ENCODE measurements at regions not wholly inside any gene's neighbourhood (a gene's known extent, or its start where the extent isn't known, plus 50 kb on each side); places are given as distances from the start of the nearest gene placed in this dataset.

- H3K36me3 ChIP-seq (ENCODE audit: insufficient read depth in 1 of 2, low read depth in 1 of 2): no peaks in the 10 kb centered on the region
- DNase-seq: no peak
- no peaks in the 10 kb centered on the region for H3K27me3 ChIP-seq (ENCODE audit: insufficient read depth in 3 of 3, low read length in 2 of 3)
- no peaks in the 10 kb centered on the region for H3K4me1 ChIP-seq
- no peak for ATAC-seq
- H3K9me3 ChIP-seq: no peaks in the 10 kb centered on the region
- H3K4me3 ChIP-seq: no peak overlapping the region
- 93 to 100% (median 94%) methylated on average over 1 of the region's 1 CpG for WGBS, 3 donors
- intact Hi-C loops (cut with DNase I): no loop called here
- no peak for TF ChIP-seq CTCF (IDR thresholded peaks at IDR 0.05)
- H3K27ac ChIP-seq: no peak overlapping the region
These were observed 504.6 kb upstream of the ZNF462 start for GRCh38 chr9:106358331-106358730.

DNA sequence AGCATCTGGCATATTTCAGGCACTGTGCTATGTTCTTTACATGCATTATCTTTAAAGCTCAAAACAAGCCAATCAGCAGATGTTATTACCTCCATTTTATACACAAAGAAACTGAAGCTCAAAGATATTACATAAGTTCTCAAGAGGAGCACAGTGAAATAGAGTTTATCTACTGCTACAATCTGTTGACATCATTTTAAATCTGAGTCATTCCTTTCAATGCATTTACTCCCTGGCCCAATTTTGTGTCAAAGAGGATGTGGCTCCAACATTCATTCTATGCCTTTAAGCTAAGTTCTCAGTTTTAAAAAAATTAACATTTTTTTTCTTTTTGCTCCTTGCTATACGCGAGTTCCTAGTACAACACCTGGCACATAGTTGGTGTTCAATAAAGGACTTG is 486.3 kb upstream of the ZNF462 start:
- Histone ChIP-seq H3K9me3 (no peaks in the 10 kb centered on the region), H3K36me3 (ENCODE audit: insufficient read depth in 1 of 2, low read depth in 1 of 2) (no peaks in the 10 kb centered on the region), H3K4me3 (no peak overlapping the region), H3K27ac (no peak overlapping the region), H3K27me3 (ENCODE audit: insufficient read depth in 3 of 3, low read length in 2 of 3) (no peaks in the 10 kb centered on the region), H3K4me1 (no peaks in the 10 kb centered on the region)
- intact Hi-C loops (cut with DNase I): no loop called here
- ATAC-seq: no peak
- 90 to 95% (median 92%) methylated on average over 2 of the region's 2 CpGs for WGBS, 3 donors
- no peak for TF ChIP-seq CTCF (IDR thresholded peaks at IDR 0.05)
- no peak for DNase-seq

DNA sequence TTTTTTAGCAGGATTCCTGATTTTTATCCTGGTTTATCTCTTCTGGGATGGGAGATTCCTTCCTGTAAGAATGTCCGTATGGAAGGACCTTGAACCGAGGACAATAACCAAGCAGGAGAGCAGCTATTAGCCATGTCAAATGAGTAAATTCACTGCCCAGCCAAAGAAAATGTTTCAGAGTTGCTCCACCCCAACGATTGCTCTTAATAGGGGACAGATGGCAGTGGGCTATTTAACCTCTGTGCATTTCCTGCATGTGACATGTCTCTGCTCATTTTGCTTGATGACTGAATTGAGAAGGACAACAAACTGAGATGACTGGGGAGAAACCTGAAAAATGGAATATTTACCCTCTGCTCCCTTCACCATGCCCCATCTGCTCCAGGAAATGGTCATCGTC is 479.9 kb upstream of the ZNF462 start:
- no peaks in the 10 kb centered on the region for H3K4me1 ChIP-seq
- no peak for ATAC-seq
- no peak overlapping the region for H3K4me3 ChIP-seq
- no peak for TF ChIP-seq CTCF (IDR thresholded peaks at IDR 0.05)
- H3K9me3 ChIP-seq: no peaks in the 10 kb centered on the region
- intact Hi-C loops (cut with DNase I): no loop called here
- H3K36me3 ChIP-seq (ENCODE audit: insufficient read depth in 1 of 2, low read depth in 1 of 2): no peaks in the 10 kb centered on the region
- no peak overlapping the region for H3K27ac ChIP-seq
- no peak for DNase-seq
- WGBS, 3 donors: 60 to 68% (median 63%) methylated on average over 4 of the region's 4 CpGs
- no peaks in the 10 kb centered on the region for H3K27me3 ChIP-seq (ENCODE audit: insufficient read depth in 3 of 3, low read length in 2 of 3)

DNA sequence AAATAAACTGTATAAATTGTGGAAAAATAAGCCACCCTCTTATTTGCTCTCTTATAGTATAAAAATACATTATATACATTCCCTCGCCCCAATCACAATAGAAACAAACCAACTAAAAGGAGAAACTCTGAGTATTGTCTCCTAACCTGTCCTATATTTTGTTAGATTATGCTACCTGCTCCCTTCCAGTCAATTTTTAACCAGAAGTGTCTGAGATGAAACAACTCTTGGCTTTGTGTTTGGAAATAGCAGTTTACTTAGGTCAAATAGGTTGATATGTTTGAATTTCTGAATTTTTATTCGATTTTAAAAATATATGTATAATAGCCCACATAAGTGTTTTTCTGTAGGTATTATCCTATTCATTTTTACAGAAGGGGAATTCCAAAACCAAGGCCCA is 475.0 kb upstream of the ZNF462 start:
- H3K27me3 ChIP-seq (ENCODE audit: insufficient read depth in 3 of 3, low read length in 2 of 3): no peaks in the 10 kb centered on the region
- no peaks in the 10 kb centered on the region for H3K9me3 ChIP-seq
- DNase-seq (no peak), ATAC-seq (no peak)
- H3K4me3 ChIP-seq: no peak overlapping the region
- no peak for TF ChIP-seq CTCF (IDR thresholded peaks at IDR 0.05)
- no peaks in the 10 kb centered on the region for H3K4me1 ChIP-seq
- H3K27ac ChIP-seq: no peak overlapping the region
- intact Hi-C loops (cut with DNase I): no loop called here
- no peaks in the 10 kb centered on the region for H3K36me3 ChIP-seq (ENCODE audit: insufficient read depth in 1 of 2, low read depth in 1 of 2)
- 90 to 95% (median 93%) methylated on average over 2 of the region's 2 CpGs for WGBS, 3 donors

- Histone ChIP-seq H3K9me3 (no peaks in the 10 kb centered on the region), H3K4me3 (no peak overlapping the region), H3K36me3 (ENCODE audit: insufficient read depth in 1 of 2, low read depth in 1 of 2) (no peaks in the 10 kb centered on the region), H3K27ac (no peak overlapping the region), H3K4me1 (no peaks in the 10 kb centered on the region), H3K27me3 (ENCODE audit: insufficient read depth in 3 of 3, low read length in 2 of 3) (no peaks in the 10 kb centered on the region)
- 60 to 71% (median 63%) methylated on average over 2 of the region's 2 CpGs for WGBS, 3 donors
- DNase-seq: no peak
- no peak for TF ChIP-seq CTCF (IDR thresholded peaks at IDR 0.05)
- ATAC-seq: no peak
- intact Hi-C loops (cut with DNase I): no loop called here
These were observed 469.7 kb upstream of the ZNF462 start for GRCh38 chr9:106393226-106393625.

Data from psoas muscle (tissue), 7 donors.